Upper lobe of right lung (tissue), 1 donor: ENCODE measurements at regions not wholly inside any gene's neighbourhood (a gene's known extent, or its start where the extent isn't known, plus 50 kb on each side); places are given as distances from the start of the nearest gene placed in this dataset.

Experiments used
- ATAC-seq: fragments of 200-7000 bp; cut with Tn5 transposase; one replicate; pipeline ENCODE4 v1.9.1; 2020; ENCODE audit warnings: mild to moderate bottlenecking, moderate library complexity
- DNase-seq: peaks from one replicate; pipeline ENCODE4 v3.0.0-alpha.2; 2020
- H3K27ac ChIP-seq: fragments of 200-600 bp; one replicate; pipeline ENCODE4 v1.8.0; 2022
- H3K27me3 ChIP-seq: fragments of 200-600 bp; one replicate; pipeline ENCODE4 v1.8.0; 2022; ENCODE audit warnings: mild to moderate bottlenecking
- H3K36me3 ChIP-seq: fragments of 200-600 bp; one replicate; pipeline ENCODE4 v1.8.0; 2022
- H3K4me1 ChIP-seq: fragments of 200-600 bp; one replicate; pipeline ENCODE4 v1.8.0; 2022
- H3K4me3 ChIP-seq: fragments of 200-600 bp; one replicate; pipeline ENCODE4 v1.8.0; 2022; ENCODE audit warnings: mild to moderate bottlenecking
- H3K9me3 ChIP-seq: fragments of 200-600 bp; one replicate; pipeline ENCODE4 v1.8.0; 2022
- intact Hi-C: fragments of 100-400 bp; cut with DNase I; formaldehyde crosslinking; loops from one replicate; pipeline ENCODE4 v1.11.0; 2022
- TF ChIP-seq, protein P1 (sequence below): fragments of 200-600 bp; IDR thresholded peaks from one replicate; pipeline ENCODE4 v1.8.0; 2022; ENCODE audit warnings: antibody characterized with exemption
- donor health status: DM: no; HTN: yes; CAD: no; lungs with severe emphysema.

GRCh38 chr22:48581205-48581766, 1246.4 kb downstream of the BRD1 start:
- no peak for ATAC-seq

GRCh38 chr22:48580481-48580970, 1247.1 kb downstream of the BRD1 start:
- intact Hi-C loops, result no loop called here
- ATAC-seq, result no peak
- H3K27me3 ChIP-seq, result peaks cover 28% of the 10 kb centered on the region

More at GRCh38 chr22:48581205-48581766, 1246.4 kb downstream of the BRD1 start:
- peaks cover 30% of the 10 kb centered on the region for H3K27me3 ChIP-seq
- no peak overlapping the region for H3K27ac ChIP-seq
- no peaks in the 10 kb centered on the region for H3K4me1 ChIP-seq
- intact Hi-C loops, result no loop called here
- no peaks in the 10 kb centered on the region for H3K36me3 ChIP-seq
- no peak overlapping the region for H3K4me3 ChIP-seq
- no peak for DNase-seq
- TF ChIP-seq, protein P1, sequence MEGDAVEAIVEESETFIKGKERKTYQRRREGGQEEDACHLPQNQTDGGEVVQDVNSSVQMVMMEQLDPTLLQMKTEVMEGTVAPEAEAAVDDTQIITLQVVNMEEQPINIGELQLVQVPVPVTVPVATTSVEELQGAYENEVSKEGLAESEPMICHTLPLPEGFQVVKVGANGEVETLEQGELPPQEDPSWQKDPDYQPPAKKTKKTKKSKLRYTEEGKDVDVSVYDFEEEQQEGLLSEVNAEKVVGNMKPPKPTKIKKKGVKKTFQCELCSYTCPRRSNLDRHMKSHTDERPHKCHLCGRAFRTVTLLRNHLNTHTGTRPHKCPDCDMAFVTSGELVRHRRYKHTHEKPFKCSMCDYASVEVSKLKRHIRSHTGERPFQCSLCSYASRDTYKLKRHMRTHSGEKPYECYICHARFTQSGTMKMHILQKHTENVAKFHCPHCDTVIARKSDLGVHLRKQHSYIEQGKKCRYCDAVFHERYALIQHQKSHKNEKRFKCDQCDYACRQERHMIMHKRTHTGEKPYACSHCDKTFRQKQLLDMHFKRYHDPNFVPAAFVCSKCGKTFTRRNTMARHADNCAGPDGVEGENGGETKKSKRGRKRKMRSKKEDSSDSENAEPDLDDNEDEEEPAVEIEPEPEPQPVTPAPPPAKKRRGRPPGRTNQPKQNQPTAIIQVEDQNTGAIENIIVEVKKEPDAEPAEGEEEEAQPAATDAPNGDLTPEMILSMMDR, result no peak
- H3K9me3 ChIP-seq, result no peaks in the 10 kb centered on the region

GRCh38 chr22:48579928-48580309, 1247.8 kb downstream of the BRD1 start:
- DNase-seq (no peak), ATAC-seq (no peak)
- intact Hi-C loops, result no loop called here
- H3K4me1 ChIP-seq, result no peaks in the 10 kb centered on the region
- H3K9me3 ChIP-seq, result no peaks in the 10 kb centered on the region
- H3K36me3 ChIP-seq, result no peaks in the 10 kb centered on the region
- H3K4me3 ChIP-seq, result no peak overlapping the region
- H3K27me3 ChIP-seq, result peaks cover 29% of the 10 kb centered on the region
- H3K27ac ChIP-seq, result no peak overlapping the region
- TF ChIP-seq, protein P1, result no peak

More at GRCh38 chr22:48580481-48580970, 1247.1 kb downstream of the BRD1 start:
- Histone ChIP-seq H3K4me1 (no peaks in the 10 kb centered on the region), H3K9me3 (no peaks in the 10 kb centered on the region), H3K36me3 (no peaks in the 10 kb centered on the region), H3K4me3 (no peak overlapping the region), H3K27ac (no peak overlapping the region)
- no peak for DNase-seq
- TF ChIP-seq, protein P1, result no peak

DNA sequence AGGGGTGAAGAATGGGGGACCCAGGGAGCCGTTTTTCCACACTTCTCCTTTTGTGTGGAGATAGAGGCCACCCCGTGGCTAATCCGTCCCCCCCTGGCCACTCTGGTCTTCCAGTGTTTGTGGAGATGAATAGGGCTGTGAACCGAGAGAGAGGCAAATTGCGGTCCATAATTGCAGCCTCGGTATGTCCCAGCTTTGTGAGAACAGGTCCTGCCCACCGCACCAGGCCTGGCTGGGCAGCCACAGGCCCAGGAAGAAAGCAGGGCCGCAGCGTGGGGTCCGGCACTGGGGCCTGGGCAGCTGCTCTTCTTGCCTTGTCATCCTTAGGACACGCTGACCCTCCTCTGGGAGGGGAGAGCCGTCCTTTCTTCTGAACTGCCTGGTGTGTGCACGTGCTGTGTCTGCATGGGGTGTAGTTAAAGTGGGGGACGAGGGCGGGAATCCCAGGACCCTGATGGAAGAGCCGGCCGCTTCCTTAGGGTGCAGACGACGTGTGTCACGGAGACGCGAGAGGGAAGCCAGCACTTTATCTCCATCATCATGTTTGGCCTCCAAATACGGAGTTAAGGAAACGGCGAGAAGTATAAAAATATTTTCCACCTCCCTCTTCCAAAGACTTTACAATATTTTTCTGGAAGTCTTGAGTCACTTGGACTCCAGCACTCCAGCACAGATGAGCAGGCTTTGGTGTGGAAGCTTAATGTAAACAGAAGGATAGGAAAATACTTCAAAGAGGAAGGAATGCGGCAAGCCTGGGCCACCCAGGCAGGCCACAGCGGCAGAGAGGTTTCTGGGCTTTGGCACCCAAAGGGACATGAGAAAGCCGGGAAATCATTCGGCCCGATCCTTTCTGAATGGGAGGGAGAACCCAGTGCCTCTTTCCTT, 1248.4 kb downstream of the BRD1 start:
- intact Hi-C loops, result no loop called here
- no peaks in the 10 kb centered on the region for H3K4me1 ChIP-seq
- TF ChIP-seq, protein P1, result no peak
- DNase-seq, result no peak
- no peak for ATAC-seq
- no peaks in the 10 kb centered on the region for H3K9me3 ChIP-seq
- H3K27ac ChIP-seq, result no peak overlapping the region
- no peaks in the 10 kb centered on the region for H3K36me3 ChIP-seq
- peaks cover 35% of the 10 kb centered on the region for H3K27me3 ChIP-seq
- no peak overlapping the region for H3K4me3 ChIP-seq

DNA sequence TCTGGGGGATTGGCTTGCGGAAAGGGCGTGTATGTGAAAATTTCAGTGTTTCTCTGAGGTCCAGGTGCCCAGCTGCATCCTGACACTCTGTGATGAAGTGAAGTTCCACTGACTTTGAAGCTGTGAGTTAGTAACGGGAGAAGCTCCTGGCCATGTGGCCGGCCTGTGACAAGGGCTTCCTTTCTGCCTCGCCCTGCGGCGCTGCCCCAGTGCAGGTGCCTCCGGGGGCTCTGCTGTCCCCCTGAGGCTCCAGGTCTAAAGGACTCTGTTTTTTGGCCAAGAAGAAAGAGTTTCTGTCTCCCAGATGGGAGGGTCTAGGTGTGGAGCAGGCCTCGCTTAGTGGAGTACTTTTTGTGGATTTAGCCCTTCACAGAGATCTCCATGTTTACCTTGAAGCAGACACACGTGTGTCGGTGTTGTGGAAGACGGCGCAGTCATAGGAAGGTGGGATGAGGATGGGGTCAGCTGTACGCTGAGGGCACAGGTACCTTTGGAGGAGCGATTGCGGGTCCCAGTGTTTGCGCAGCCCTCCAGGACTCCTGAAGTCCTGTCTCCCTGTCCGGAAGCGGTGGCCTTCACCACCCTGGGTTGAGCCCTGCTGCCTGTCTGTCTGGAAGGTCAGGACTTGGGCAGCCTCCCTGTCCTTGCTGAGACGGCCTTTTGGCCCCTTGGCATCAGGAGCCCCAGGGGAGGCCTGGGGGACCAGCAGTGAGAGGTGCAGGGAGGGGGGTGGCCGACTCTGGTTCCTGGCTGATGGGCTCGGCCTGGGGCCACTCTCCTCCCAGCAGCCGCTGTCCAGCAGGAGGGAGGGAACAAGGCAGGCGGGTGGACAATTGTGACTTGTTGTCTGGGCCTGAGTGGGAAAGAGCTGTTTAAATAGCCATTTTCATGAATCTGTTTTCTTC, 1249.3 kb downstream of the BRD1 start:
- no peak overlapping the region for H3K27ac ChIP-seq
- DNase-seq (no peak), ATAC-seq (no peak)
- H3K4me3 ChIP-seq, result no peak overlapping the region
- H3K4me1 ChIP-seq, result no peaks in the 10 kb centered on the region
- H3K27me3 ChIP-seq, result peaks cover 44% of the 10 kb centered on the region
- intact Hi-C loops, result no loop called here
- H3K9me3 ChIP-seq, result no peaks in the 10 kb centered on the region
- TF ChIP-seq, protein P1, result no peak
- H3K36me3 ChIP-seq, result no peaks in the 10 kb centered on the region
